SK-N-SH (cell line): ENCODE measurements at regions not wholly inside any gene's neighbourhood (a gene's known extent, or its start where the extent isn't known, plus 50 kb on each side); places are given as distances from the start of the nearest gene placed in this dataset.

ENCODE experiments used
- CTCF ChIA-PET: fragments of 300-600, 350-600 bp; formaldehyde crosslinking; extraction: SDS; loops from one replicate; lab custom pipeline; 2021; lab: Yijun Ruan, JAX
- POLR2A ChIA-PET: fragments of 350-600 bp; sonication (Branson Sonifier 250); formaldehyde crosslinking; extraction: SDS; loops from one replicate; lab custom pipeline; 2020; ENCODE audit warnings: antibody characterized with exemption, inconsistent platforms; lab: Yijun Ruan, JAX
- DNase-seq: peaks from one replicate; pipeline ENCODE4 v3.0.0; 2012
- H2AFZ ChIP-seq: fragments of 200-600 bp; sonication (generic); 2 replicates; pipeline ENCODE4 v1.8.1; 2016; ENCODE audit warnings: antibody characterized with exemption, mild to moderate bottlenecking, low read depth
- H3F3A ChIP-seq: fragments of 200-600 bp; sonication (generic); replicated peaks from 2 replicates; pipeline ENCODE3; 2016; ENCODE audit warnings: antibody characterized with exemption, mild to moderate bottlenecking; ENCODE audit not compliant: insufficient read depth
- H3K27ac ChIP-seq, 2 experiments: fragments of 200-500 bp in 1 of 2; fragments of 200-600 bp in 1 of 2; sonication (Bioruptor generic) in 1 of 2; sonication (generic), shearing (Covaris generic) in 1 of 2; 2 replicates each; pipeline versions ENCODE4 v1.5.1 to v1.6.1; 2014 to 2016; ENCODE audit warnings: low read depth in 2 of 2, inconsistent platforms in 1 of 2, low read length in 1 of 2, mild to moderate bottlenecking in 1 of 2, mixed read lengths in 1 of 2
- H3K27me3 ChIP-seq: fragments of 200-600 bp; sonication (generic), shearing (Covaris generic); 2 replicates; pipeline ENCODE4 v1.6.1; 2016; ENCODE audit warnings: mixed run types; ENCODE audit not compliant: insufficient read depth
- H3K36me3 ChIP-seq, 2 experiments: fragments of 200-500 bp in 1 of 2; fragments of 200-600 bp in 1 of 2; sonication (Bioruptor generic) in 1 of 2; sonication (generic) in 1 of 2; replicated peaks in 1 of 2; 2 replicates each; pipeline versions ENCODE3 to v1.5.1; 2014 to 2016; ENCODE audit warnings: low read length in 1 of 2, mild to moderate bottlenecking in 1 of 2; ENCODE audit not compliant: insufficient read depth in 2 of 2, control insufficient read depth in 1 of 2
- H3K4me1 ChIP-seq, 2 experiments: fragments of 200-500 bp in 1 of 2; fragments of 200-600 bp in 1 of 2; sonication (Bioruptor generic) in 1 of 2; sonication (generic), shearing (Covaris generic) in 1 of 2; 2 replicates each; pipeline versions ENCODE4 v1.5.1 to v1.6.1; 2014 to 2016; ENCODE audit warnings: low read depth in 1 of 2, low read length in 1 of 2, mixed run types in 1 of 2; ENCODE audit not compliant: insufficient read depth in 2 of 2, control insufficient read depth in 1 of 2
- H3K4me2 ChIP-seq: fragments of 200-600 bp; sonication (generic), shearing (Covaris generic); 2 replicates; pipeline ENCODE4 v1.6.1; 2017; ENCODE audit warnings: mixed run types
- H3K4me3 ChIP-seq, 2 experiments: fragments of 200-500 bp in 1 of 2; fragments of 200-600 bp in 1 of 2; sonication (Bioruptor generic) in 1 of 2; sonication (generic), shearing (Covaris generic) in 1 of 2; 2 replicates each; pipeline versions ENCODE4 v1.5.1 to v1.8.1; 2014 to 2016; ENCODE audit warnings: low read depth in 2 of 2, inconsistent platforms in 1 of 2, low read length in 1 of 2, mild to moderate bottlenecking in 1 of 2, mixed read lengths in 1 of 2, moderate library complexity in 1 of 2
- H3K79me2 ChIP-seq: fragments of 200-600 bp; sonication (generic); 2 replicates; pipeline ENCODE4 v1.8.1; 2017; ENCODE audit warnings: mild to moderate bottlenecking; ENCODE audit not compliant: insufficient read depth
- H3K9ac ChIP-seq: fragments of 200-600 bp; sonication (generic); 2 replicates; pipeline ENCODE4 v1.6.1; 2017; ENCODE audit warnings: mixed run types
- H3K9me2 ChIP-seq: fragments of 200-600 bp; sonication (generic); 2 replicates; pipeline ENCODE4 v1.6.1; 2017; ENCODE audit warnings: mixed run types
- H3K9me3 ChIP-seq: fragments of 200-600 bp; sonication (generic); 2 replicates; pipeline ENCODE4 v1.6.1; 2017; ENCODE audit warnings: mixed run types, mild to moderate bottlenecking, moderate library complexity
- H4K20me1 ChIP-seq: fragments of 200-600 bp; sonication (generic); 2 replicates; pipeline ENCODE4 v1.6.1; 2017; ENCODE audit warnings: mild to moderate bottlenecking, mixed run types; ENCODE audit not compliant: insufficient read depth
- CHD2 ChIP-seq: fragments of 150-350 bp; IDR thresholded peaks from 2 replicates; pipeline ENCODE4 v1.6.1; 2018; ENCODE audit warnings: low read length; ENCODE audit not compliant: partially characterized antibody
- EP300 ChIP-seq, 2 experiments: IDR thresholded peaks; 2 replicates each; pipeline versions ENCODE4 v1.4.0 to v1.6.1; 2012; ENCODE audit warnings: borderline replicate concordance in 1 of 2, low read depth in 1 of 2, low read length in 1 of 2
- EZH2phosphoT487 ChIP-seq: fragments of 200-600 bp; sonication (generic); IDR thresholded peaks from 2 replicates; pipeline ENCODE4 v1.6.1; 2017; ENCODE audit warnings: low read depth, mixed run types, mild to moderate bottlenecking, antibody characterized with exemption, moderate library complexity, borderline replicate concordance
- FOXJ3 ChIP-seq: sonication (generic); formaldehyde crosslinking; IDR thresholded peaks from 2 replicates; pipeline ENCODE4 v1.5.1; 2020; ENCODE audit warnings: mild to moderate bottlenecking, missing genetic modification reagents
- FOXM1 ChIP-seq: IDR thresholded peaks from 2 replicates; pipeline ENCODE4 v1.4.0; 2012; ENCODE audit warnings: low read depth, mild to moderate bottlenecking
- GABPA ChIP-seq: IDR thresholded peaks from 2 replicates; pipeline ENCODE4 v1.4.0; 2012; ENCODE audit warnings: low read depth, mild to moderate bottlenecking
- GATA2 ChIP-seq: sonication (generic); formaldehyde crosslinking; IDR thresholded peaks from 2 replicates; pipeline ENCODE4 v1.5.0; 2020; ENCODE audit warnings: mild to moderate bottlenecking, missing genetic modification reagents
- NRF1 ChIP-seq: IDR thresholded peaks from 2 replicates; pipeline ENCODE4 v1.6.1; 2012; ENCODE audit warnings: low read depth, mild to moderate bottlenecking, low read length
- SIN3A ChIP-seq: IDR thresholded peaks from 2 replicates; pipeline ENCODE4 v1.6.1; 2012; ENCODE audit warnings: low read depth, mild to moderate bottlenecking, low read length, moderate library complexity, borderline replicate concordance
- SMC3 ChIP-seq: IDR thresholded peaks from 2 replicates; pipeline ENCODE4 v1.6.1; 2012; ENCODE audit warnings: low read depth, low read length, improper control_type of control experiment
- TEAD4 ChIP-seq: IDR thresholded peaks from 2 replicates; pipeline ENCODE4 v1.4.0; 2012; ENCODE audit warnings: mild to moderate bottlenecking, borderline replicate concordance; ENCODE audit not compliant: insufficient read depth
- YY1 ChIP-seq: IDR thresholded peaks from 2 replicates; pipeline ENCODE4 v1.4.0; 2012; ENCODE audit warnings: low read depth, mild to moderate bottlenecking
- WGBS: methylation state at CpG from one replicate; pipeline ENCODE4 v1.1.6; 2017; ENCODE audit warnings: low lambda C conversion rate; 5-methylcytosine and 5-hydroxymethylcytosine counted together
- TF ChIP-seq, protein P1 (sequence below): IDR thresholded peaks from 2 replicates; pipeline ENCODE4 v1.4.0; 2012; ENCODE audit warnings: low read depth, borderline replicate concordance
- TF ChIP-seq, protein P2 (sequence below): IDR thresholded peaks from 2 replicates; pipeline ENCODE4 v1.4.0; 2012; ENCODE audit warnings: low read depth
- TF ChIP-seq, protein P3 (sequence below): IDR thresholded peaks from 2 replicates; pipeline ENCODE4; 2012
- TF ChIP-seq, protein P4 (sequence below): IDR thresholded peaks from 2 replicates; pipeline ENCODE4 v1.4.0; 2012; ENCODE audit warnings: low read depth, borderline replicate concordance
- TF ChIP-seq, protein P5 (sequence below): fragments of 150-350 bp; IDR thresholded peaks from 2 replicates; pipeline ENCODE4 v1.6.1; 2016; ENCODE audit warnings: mild to moderate bottlenecking, low read depth, low read length

DNA sequence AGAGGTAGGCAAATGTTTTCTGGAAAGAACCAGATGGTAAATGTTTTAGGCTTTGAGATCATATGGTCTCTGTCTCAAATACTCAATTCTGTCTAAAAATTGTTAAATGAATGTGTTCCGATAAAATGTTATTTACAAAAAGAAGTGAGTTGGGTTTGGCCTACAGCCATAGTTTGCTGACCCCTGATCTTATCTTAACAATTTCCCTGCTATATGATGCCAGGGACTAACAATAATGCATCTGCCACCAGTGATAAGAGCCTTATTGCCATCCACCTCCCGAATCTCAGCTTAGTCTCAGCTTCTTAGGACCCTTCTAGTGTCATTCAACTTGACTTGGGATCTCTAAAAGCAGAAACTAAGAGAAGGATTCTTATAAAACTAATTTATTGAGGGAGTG, 208.5 kb upstream of the ADGRL2 start (continued):
- TF ChIP-seq FOXM1: no peak

DNA sequence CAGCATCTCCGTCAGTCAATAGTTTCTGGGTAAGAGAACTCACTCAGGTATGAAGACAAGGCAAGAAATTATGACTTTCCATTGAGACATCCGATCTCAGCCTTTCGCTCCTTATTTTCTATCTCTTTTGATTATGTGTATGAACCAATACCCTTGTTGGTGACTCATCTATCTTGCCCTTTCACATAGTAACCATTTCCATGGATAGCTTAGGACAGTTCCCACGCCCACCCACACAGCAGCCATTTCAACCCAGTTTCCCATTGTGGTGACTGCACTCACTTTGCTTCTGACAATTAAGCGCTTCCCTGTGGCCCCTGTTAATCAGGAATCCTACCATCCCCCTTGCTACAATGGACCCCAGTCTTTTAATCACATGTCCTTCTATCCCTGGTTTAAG, 210.6 kb upstream of the ADGRL2 start:
- CTCF ChIA-PET: interaction anchor here (0.6 kb wide), 1 partner anchor 12 kb away, joined by 4 read pairs; no protein-coding TSS in a partner anchor
- H3K27ac ChIP-seq: no peak overlapping the region

DNA sequence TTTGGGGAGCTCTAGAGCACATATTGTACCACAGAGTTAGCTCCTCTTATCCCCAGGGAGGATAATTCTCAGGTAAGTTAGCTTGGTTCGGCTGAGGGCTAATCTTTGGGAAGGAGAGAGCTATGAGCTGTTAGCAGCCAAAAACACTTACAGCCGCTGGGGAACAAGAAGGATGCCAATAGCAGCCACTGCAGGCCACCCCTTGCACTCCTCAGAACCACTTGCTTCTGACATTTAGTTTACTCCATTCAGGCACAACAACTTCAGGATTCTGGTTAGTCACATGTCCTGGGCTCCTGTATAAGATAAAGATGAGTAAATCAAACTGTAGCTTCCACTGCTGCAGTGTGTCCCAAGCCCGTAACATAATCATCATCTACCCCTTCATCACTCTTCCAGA, 212.6 kb upstream of the ADGRL2 start:
- Histone ChIP-seq H3K27me3 (no peaks in the 10 kb centered on the region), H4K20me1 (no peaks in the 10 kb centered on the region), H3K4me2 (no peak overlapping the region), H3F3A (no peaks in the 10 kb centered on the region), H3K9me3 (no peaks in the 10 kb centered on the region), H3K27ac (no peak overlapping the region), H3K9me2 (no peaks in the 10 kb centered on the region), H3K36me3 (no peaks in the 10 kb centered on the region), H3K4me3 (no peak overlapping the region), H2AFZ (no peak overlapping the region), H3K79me2 (no peaks in the 10 kb centered on the region), H3K4me1 (no peaks in the 10 kb centered on the region), H3K9ac (no peak overlapping the region)
- POLR2A ChIA-PET: no interaction called here
- DNase-seq: no peak
- 83% methylated on average over 3 of the region's 3 CpGs for WGBS
- CTCF ChIA-PET: no interaction called here
- TF ChIP-seq YY1: no peak
- TF ChIP-seq, protein P1, sequence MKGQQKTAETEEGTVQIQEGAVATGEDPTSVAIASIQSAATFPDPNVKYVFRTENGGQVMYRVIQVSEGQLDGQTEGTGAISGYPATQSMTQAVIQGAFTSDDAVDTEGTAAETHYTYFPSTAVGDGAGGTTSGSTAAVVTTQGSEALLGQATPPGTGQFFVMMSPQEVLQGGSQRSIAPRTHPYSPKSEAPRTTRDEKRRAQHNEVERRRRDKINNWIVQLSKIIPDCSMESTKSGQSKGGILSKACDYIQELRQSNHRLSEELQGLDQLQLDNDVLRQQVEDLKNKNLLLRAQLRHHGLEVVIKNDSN: no peak
- no peak for TF ChIP-seq EZH2phosphoT487
- TF ChIP-seq CHD2: no peak
- TF ChIP-seq, protein P2, sequence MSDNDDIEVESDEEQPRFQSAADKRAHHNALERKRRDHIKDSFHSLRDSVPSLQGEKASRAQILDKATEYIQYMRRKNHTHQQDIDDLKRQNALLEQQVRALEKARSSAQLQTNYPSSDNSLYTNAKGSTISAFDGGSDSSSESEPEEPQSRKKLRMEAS: no peak
- TF ChIP-seq, protein P3, sequence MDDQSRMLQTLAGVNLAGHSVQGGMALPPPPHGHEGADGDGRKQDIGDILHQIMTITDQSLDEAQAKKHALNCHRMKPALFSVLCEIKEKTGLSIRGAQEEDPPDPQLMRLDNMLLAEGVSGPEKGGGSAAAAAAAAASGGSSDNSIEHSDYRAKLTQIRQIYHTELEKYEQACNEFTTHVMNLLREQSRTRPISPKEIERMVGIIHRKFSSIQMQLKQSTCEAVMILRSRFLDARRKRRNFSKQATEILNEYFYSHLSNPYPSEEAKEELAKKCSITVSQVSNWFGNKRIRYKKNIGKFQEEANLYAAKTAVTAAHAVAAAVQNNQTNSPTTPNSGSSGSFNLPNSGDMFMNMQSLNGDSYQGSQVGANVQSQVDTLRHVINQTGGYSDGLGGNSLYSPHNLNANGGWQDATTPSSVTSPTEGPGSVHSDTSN: no peak
- TF ChIP-seq GABPA: no peak
- no peak for TF ChIP-seq NRF1
- no peak for TF ChIP-seq FOXJ3 (CRISPR knock-in tag)
- TF ChIP-seq, protein P4, sequence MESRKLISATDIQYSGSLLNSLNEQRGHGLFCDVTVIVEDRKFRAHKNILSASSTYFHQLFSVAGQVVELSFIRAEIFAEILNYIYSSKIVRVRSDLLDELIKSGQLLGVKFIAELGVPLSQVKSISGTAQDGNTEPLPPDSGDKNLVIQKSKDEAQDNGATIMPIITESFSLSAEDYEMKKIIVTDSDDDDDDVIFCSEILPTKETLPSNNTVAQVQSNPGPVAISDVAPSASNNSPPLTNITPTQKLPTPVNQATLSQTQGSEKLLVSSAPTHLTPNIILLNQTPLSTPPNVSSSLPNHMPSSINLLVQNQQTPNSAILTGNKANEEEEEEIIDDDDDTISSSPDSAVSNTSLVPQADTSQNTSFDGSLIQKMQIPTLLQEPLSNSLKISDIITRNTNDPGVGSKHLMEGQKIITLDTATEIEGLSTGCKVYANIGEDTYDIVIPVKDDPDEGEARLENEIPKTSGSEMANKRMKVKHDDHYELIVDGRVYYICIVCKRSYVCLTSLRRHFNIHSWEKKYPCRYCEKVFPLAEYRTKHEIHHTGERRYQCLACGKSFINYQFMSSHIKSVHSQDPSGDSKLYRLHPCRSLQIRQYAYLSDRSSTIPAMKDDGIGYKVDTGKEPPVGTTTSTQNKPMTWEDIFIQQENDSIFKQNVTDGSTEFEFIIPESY: no peak
- TF ChIP-seq SIN3A: no peak
- no peak for TF ChIP-seq SMC3

More for the DNA sequence above, 210.6 kb upstream of the ADGRL2 start:
- Histone ChIP-seq H3K27me3 (no peaks in the 10 kb centered on the region), H3K4me1 (no peaks in the 10 kb centered on the region), H3K36me3 (no peaks in the 10 kb centered on the region), H3K4me2 (no peak overlapping the region), H3F3A (no peaks in the 10 kb centered on the region), H3K9me2 (no peaks in the 10 kb centered on the region), H3K4me3 (no peak overlapping the region), H3K79me2 (no peaks in the 10 kb centered on the region), H3K9me3 (no peaks in the 10 kb centered on the region), H4K20me1 (no peaks in the 10 kb centered on the region), H2AFZ (no peak overlapping the region), H3K9ac (no peak overlapping the region)
- POLR2A ChIA-PET: no interaction called here
- 61% methylated on average over 5 of the region's 5 CpGs for WGBS
- DNase-seq: no peak
- no peak for TF ChIP-seq TEAD4
- TF ChIP-seq, protein P4: no peak
- TF ChIP-seq, protein P5, sequence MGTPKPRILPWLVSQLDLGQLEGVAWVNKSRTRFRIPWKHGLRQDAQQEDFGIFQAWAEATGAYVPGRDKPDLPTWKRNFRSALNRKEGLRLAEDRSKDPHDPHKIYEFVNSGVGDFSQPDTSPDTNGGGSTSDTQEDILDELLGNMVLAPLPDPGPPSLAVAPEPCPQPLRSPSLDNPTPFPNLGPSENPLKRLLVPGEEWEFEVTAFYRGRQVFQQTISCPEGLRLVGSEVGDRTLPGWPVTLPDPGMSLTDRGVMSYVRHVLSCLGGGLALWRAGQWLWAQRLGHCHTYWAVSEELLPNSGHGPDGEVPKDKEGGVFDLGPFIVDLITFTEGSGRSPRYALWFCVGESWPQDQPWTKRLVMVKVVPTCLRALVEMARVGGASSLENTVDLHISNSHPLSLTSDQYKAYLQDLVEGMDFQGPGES: no peak
- no peak for TF ChIP-seq SMC3
- no peak for TF ChIP-seq GATA2 (CRISPR knock-in tag)
- TF ChIP-seq EP300 (IDR thresholded peaks at IDR 0.05; ENCODE audit: borderline replicate concordance in 1 of 2, low read depth in 1 of 2, low read length in 1 of 2): no peak
